ENCODE measurements at regions not wholly inside any gene's neighbourhood (a gene's known extent, or its start where the extent isn't known, plus 50 kb on each side); places are given as distances from the start of the nearest gene placed in this dataset.
A peak's percentile ranks its signal among the peaks of the same experiment; 100 is the strongest.

- TF ChIP-seq POLR2A (IDR thresholded peaks at IDR 0.05) (no peak), CTCF (IDR thresholded peaks at IDR 0.05) (no peak), POLR2AphosphoS5 (IDR thresholded peaks at IDR 0.05; ENCODE audit: insufficient read depth in 1 of 2, low read depth in 1 of 2) (no peak)
- H3K27me3 ChIP-seq: no peaks in the 10 kb centered on the region
- no peak for DNase-seq (ENCODE audit: extremely low spot score in 2 of 2)
- H3K9me3 ChIP-seq: no peaks in the 10 kb centered on the region
- intact Hi-C loops (cut with DNase I): no loop called here
- no peaks in the 10 kb centered on the region for H3K4me1 ChIP-seq
- H3K36me3 ChIP-seq: no peaks in the 10 kb centered on the region
- H3K4me3 ChIP-seq: no peak overlapping the region
- H3K27ac ChIP-seq: no peak overlapping the region
Observed at GRCh38 chr3:135503065-135503759, 462.3 kb upstream of the PPP2R3A start.

GRCh38 chr3:135503760-135504686 is 461.5 kb upstream of the PPP2R3A start:
- H3K4me3 ChIP-seq: no peak overlapping the region
- no peaks in the 10 kb centered on the region for H3K36me3 ChIP-seq
- H3K4me1 ChIP-seq: no peaks in the 10 kb centered on the region
- no peaks in the 10 kb centered on the region for H3K27me3 ChIP-seq
- TF ChIP-seq CTCF (IDR thresholded peaks at IDR 0.05) (peak in 1 of 3 experiments; percentile 20), POLR2A (IDR thresholded peaks at IDR 0.05) (no peak)
- no peak overlapping the region for H3K27ac ChIP-seq
- intact Hi-C loops (cut with DNase I): no loop called here
- no peaks in the 10 kb centered on the region for H3K9me3 ChIP-seq
- no peak for DNase-seq (ENCODE audit: extremely low spot score in 2 of 2)

GRCh38 chr3:135513106-135514059 is 452.1 kb upstream of the PPP2R3A start:
- no peaks in the 10 kb centered on the region for H3K4me1 ChIP-seq
- no peak for DNase-seq (ENCODE audit: extremely low spot score in 2 of 2)
- no peaks in the 10 kb centered on the region for H3K27me3 ChIP-seq
- H3K36me3 ChIP-seq: no peaks in the 10 kb centered on the region
- H3K27ac ChIP-seq: no peak overlapping the region
- H3K4me3 ChIP-seq: no peak overlapping the region
- TF ChIP-seq POLR2AphosphoS5 (IDR thresholded peaks at IDR 0.05; ENCODE audit: insufficient read depth in 1 of 2, low read depth in 1 of 2) (no peak), CTCF (IDR thresholded peaks at IDR 0.05) (no peak)
- intact Hi-C loops (cut with DNase I): no loop called here
- no peaks in the 10 kb centered on the region for H3K9me3 ChIP-seq

- DNase-seq (ENCODE audit: extremely low spot score in 2 of 2): no peak
- Histone ChIP-seq H3K27me3 (no peaks in the 10 kb centered on the region), H3K4me3 (no peak overlapping the region), H3K9me3 (no peaks in the 10 kb centered on the region), H3K36me3 (no peaks in the 10 kb centered on the region), H3K27ac (no peak overlapping the region), H3K4me1 (no peaks in the 10 kb centered on the region)
- TF ChIP-seq CTCF (IDR thresholded peaks at IDR 0.05) (no peak), POLR2AphosphoS5 (IDR thresholded peaks at IDR 0.05; ENCODE audit: insufficient read depth in 1 of 2, low read depth in 1 of 2) (no peak), POLR2A (IDR thresholded peaks at IDR 0.05) (no peak)
- intact Hi-C loops (cut with DNase I): no loop called here
Observed at GRCh38 chr3:135514060-135514448, 451.5 kb upstream of the PPP2R3A start.
